Mesothelial cell of epicardium (in vitro differentiated cells): ENCODE measurements at regions not wholly inside any gene's neighbourhood (a gene's known extent, or its start where the extent isn't known, plus 50 kb on each side); places are given as distances from the start of the nearest gene placed in this dataset.

ENCODE experiments used
- DNase-seq, 2 experiments: peaks; one replicate each; pipeline ENCODE4 v3.0.0; 2021; ENCODE audit warnings: low spot score in 2 of 2; ENCODE audit not compliant: unreplicated experiment in 2 of 2
- H3K27ac Mint-ChIP-seq: 2 replicates; pipeline ENCODE4 v1.8.0; 2021; ENCODE audit warnings: mixed read lengths
- H3K27me3 Mint-ChIP-seq: 2 replicates; pipeline ENCODE4 v1.8.0; 2021; ENCODE audit warnings: low read depth, mixed read lengths
- H3K36me3 Mint-ChIP-seq: 2 replicates; pipeline ENCODE4 v1.8.0; 2021; ENCODE audit warnings: mixed read lengths
- H3K4me1 Mint-ChIP-seq: 2 replicates; pipeline ENCODE4 v1.8.0; 2021; ENCODE audit warnings: mixed read lengths
- H3K4me3 Mint-ChIP-seq: 2 replicates; pipeline ENCODE4 v1.8.0; 2021; ENCODE audit warnings: mild to moderate bottlenecking, moderate library complexity, mixed read lengths
- H3K9me3 Mint-ChIP-seq: 2 replicates; pipeline ENCODE4 v1.8.0; 2021; ENCODE audit warnings: mixed read lengths
- TF ChIP-seq, protein P1 (sequence below): fragments of 200-600 bp; sonication (generic); IDR thresholded peaks from one replicate; pipeline ENCODE4 v1.5.0; 2021; ENCODE audit warnings: antibody characterized with exemption; ENCODE audit not compliant: unreplicated experiment

DNA sequence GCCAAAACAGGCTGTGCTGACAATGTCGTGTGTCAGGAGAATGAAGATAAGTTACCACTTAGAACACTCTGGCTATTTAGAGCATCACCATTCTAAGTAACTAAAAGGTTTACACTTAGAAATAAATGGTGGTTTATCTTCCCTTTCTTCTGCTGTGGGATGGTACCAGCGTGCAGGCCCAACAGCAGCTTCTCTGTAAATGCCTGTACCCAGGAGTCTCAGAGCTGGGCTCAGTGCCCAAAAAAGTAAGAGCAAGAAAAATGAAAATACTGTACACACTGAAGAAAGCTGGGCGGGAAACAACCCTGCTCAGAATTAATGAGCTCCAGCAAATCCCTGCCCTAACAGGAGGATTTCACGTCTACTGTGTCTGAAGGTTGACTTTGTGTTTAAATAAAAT is 206.5 kb downstream of the MFSD1 start:
- H3K9me3 Mint-ChIP-seq = peaks cover 3% of the 10 kb centered on the region
- peaks cover 3% of the 10 kb centered on the region for H3K27me3 Mint-ChIP-seq
- no peak overlapping the region for H3K4me3 Mint-ChIP-seq
- TF ChIP-seq, protein P1, sequence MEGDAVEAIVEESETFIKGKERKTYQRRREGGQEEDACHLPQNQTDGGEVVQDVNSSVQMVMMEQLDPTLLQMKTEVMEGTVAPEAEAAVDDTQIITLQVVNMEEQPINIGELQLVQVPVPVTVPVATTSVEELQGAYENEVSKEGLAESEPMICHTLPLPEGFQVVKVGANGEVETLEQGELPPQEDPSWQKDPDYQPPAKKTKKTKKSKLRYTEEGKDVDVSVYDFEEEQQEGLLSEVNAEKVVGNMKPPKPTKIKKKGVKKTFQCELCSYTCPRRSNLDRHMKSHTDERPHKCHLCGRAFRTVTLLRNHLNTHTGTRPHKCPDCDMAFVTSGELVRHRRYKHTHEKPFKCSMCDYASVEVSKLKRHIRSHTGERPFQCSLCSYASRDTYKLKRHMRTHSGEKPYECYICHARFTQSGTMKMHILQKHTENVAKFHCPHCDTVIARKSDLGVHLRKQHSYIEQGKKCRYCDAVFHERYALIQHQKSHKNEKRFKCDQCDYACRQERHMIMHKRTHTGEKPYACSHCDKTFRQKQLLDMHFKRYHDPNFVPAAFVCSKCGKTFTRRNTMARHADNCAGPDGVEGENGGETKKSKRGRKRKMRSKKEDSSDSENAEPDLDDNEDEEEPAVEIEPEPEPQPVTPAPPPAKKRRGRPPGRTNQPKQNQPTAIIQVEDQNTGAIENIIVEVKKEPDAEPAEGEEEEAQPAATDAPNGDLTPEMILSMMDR = no peak
- H3K4me1 Mint-ChIP-seq = no peaks in the 10 kb centered on the region
- H3K36me3 Mint-ChIP-seq = no peaks in the 10 kb centered on the region
- no peak for DNase-seq
- H3K27ac Mint-ChIP-seq = no peak overlapping the region

DNA sequence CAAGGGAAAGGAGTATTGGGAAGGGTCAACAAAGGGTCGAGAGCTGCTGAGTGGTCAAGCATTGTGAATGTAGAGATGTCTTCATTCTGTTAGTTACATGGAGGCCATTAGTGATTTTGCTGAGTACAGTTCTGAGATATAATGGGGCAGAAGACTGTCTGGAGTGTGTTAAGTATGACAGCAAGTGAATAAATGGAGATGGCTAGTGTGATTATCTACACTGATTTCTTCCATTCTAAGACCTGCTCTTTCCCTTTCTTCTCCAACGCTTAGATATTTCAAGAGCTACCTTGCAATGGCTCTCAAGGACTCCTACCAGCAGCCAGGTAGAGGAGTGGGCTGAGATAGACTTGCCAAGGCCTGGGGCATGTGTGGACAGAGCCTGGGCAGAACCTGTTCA is 216.5 kb downstream of the MFSD1 start:
- Mint-ChIP-seq H3K4me1 (no peaks in the 10 kb centered on the region), H3K27ac (no peak overlapping the region), H3K4me3 (no peak overlapping the region), H3K9me3 (peaks cover 38% of the 10 kb centered on the region), H3K27me3 (no peaks in the 10 kb centered on the region), H3K36me3 (no peaks in the 10 kb centered on the region)
- TF ChIP-seq, protein P1 = no peak
- DNase-seq = no peak

DNA sequence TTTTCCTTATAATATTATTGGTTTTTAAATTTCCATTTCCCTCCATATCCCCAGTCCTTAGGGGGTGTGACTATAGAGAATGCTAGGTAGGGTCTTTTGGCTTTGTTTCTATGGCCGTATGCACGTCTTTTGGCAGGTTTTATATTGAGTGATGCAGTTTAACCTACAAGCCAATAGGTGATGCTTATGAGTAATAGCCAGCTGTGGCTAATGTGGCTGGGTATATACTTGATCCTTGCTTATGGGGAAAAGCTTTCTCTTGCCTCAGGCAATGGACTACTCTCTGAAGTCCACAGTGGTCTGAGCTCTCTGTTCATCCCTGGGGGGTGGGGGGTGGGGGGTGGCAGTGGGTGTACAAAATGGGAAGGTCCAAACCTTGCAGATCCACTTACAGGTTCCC is 223.9 kb downstream of the MFSD1 start:
- H3K27me3 Mint-ChIP-seq = no peaks in the 10 kb centered on the region
- TF ChIP-seq, protein P1 = no peak
- DNase-seq = no peak
- no peak overlapping the region for H3K27ac Mint-ChIP-seq
- H3K4me1 Mint-ChIP-seq = no peaks in the 10 kb centered on the region
- no peak overlapping the region for H3K4me3 Mint-ChIP-seq
- H3K9me3 Mint-ChIP-seq = peaks cover 13% of the 10 kb centered on the region
- H3K36me3 Mint-ChIP-seq = no peaks in the 10 kb centered on the region

DNA sequence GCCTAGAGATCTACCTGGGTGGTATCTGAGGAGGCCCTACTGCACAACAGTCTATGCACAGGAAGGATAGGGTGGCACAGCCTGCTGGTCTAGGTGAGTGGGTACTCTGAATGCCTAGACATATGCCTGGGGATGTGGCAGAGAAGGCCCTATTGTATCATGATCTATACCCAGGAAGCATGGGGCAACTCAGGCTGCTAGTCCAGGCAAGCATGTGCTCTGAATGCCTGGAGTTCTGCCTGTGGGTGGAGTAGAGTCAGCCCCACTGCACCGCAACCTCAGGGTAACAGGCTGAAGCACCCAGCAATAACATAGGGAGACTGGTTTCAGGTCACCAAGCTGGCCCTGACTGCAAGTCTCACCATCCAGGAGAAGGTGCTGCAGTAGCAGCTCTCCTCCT is 224.7 kb downstream of the MFSD1 start:
- Mint-ChIP-seq H3K9me3 (peaks cover 7% of the 10 kb centered on the region), H3K4me1 (no peaks in the 10 kb centered on the region), H3K4me3 (no peak overlapping the region), H3K36me3 (no peaks in the 10 kb centered on the region), H3K27me3 (no peaks in the 10 kb centered on the region), H3K27ac (no peak overlapping the region)
- TF ChIP-seq, protein P1 = no peak
- DNase-seq = no peak

DNA sequence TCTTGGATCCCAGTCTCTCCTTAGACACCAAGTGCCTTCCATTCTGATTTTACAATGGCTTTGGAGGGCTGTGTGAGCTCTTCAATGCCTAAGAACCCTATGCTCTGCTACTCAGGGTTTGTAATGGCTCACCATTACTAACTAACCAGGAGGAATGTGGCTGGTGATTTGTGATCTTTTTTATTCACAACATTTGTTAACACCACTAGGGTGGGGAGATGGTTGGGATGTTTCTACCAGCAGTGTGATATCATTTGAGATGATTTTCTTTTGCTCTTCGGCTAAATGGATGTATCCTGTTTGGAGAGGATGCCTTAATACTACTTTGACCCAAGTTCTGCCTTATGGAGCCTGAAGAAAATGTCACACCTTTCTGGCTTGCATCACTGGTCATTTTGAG is 226.9 kb downstream of the MFSD1 start:
- Mint-ChIP-seq H3K9me3 (peaks cover 7% of the 10 kb centered on the region), H3K27ac (no peak overlapping the region), H3K36me3 (no peaks in the 10 kb centered on the region), H3K4me3 (no peak overlapping the region), H3K27me3 (no peaks in the 10 kb centered on the region), H3K4me1 (no peaks in the 10 kb centered on the region)
- TF ChIP-seq, protein P1 = no peak
- DNase-seq = no peak

DNA sequence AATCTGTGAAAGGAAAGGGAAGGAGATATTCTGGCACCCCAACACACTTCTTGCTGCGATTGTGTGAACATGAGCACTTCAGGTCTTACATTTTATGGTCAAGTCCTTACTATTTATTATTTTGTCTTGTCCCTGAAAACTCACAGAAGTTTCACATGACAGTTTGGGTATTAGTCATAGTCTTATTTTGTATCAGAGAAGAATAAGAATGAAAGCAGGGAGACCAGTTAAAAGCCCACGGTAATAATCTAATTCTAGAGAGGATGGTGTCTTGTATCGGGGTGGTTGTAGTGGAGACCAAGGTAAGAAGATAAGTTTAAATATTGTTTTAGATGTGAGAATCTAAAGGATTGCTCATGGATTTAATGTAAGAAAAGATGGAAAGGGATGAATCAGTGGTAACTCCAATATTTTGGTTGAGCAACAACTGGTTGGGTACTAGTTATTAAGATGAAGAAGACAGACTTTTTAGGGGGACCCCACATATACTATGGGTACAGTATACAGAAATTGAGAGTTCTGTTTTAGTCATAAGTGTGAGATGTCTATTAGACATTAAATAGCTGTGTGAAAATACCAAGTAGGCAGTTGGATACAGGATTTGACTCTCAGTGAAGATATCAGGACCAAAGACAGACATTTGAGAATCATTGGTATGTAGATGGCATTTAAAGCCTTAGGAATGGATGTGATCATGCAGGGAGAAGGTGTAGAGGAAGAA is 227.6 kb downstream of the MFSD1 start:
- no peaks in the 10 kb centered on the region for H3K36me3 Mint-ChIP-seq
- H3K4me3 Mint-ChIP-seq = no peak overlapping the region
- no peak for DNase-seq
- no peak overlapping the region for H3K27ac Mint-ChIP-seq
- no peaks in the 10 kb centered on the region for H3K4me1 Mint-ChIP-seq
- peaks cover 13% of the 10 kb centered on the region for H3K9me3 Mint-ChIP-seq
- H3K27me3 Mint-ChIP-seq = no peaks in the 10 kb centered on the region
- TF ChIP-seq, protein P1 = no peak
